ENCODE measurements at regions not wholly inside any gene's neighbourhood (a gene's known extent, or its start where the extent isn't known, plus 50 kb on each side); places are given as distances from the start of the nearest gene placed in this dataset.

DNA sequence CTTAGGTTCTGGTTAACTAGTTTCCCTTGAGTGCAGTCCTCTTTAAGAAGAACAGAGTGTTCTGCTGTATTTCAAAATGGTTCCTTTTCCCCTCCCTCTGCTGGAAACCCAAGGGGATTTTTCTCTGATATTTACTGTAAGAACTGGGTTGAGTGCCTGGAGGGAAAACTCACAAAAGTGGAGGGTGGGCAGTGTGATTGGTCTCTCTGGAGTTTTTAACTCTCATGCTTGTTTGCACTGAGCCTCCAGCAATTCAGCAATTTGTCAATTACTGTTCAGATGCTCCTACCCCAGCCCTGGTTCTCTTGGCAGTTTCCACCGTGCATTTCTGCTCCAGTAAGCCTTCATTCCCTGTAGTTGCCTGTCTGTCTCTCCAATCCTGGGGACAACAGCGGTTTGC, 273.4 kb upstream of the SORCS1 start:
- DNase-seq (ENCODE audit: low spot score) = no peak

DNA sequence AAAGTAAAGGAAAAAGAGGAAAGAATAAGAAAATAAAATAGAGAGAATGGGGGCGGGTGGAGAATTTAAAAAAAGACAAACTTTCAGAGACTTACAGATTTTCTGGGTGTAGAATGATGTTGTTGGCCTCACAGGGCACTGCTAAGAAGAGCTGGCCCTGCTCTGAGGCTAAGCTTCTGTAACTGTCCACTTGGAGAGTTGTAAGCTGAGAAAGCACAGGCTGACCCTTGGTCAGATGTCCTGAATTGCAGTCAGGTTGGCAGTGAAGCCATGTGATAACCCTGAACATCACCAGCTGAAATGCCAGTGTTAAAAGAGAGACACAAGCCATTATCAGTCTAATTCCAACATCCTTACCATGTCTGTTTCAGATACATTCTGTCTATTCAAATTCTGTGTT, 272.1 kb upstream of the SORCS1 start:
- no peak for DNase-seq (ENCODE audit: low spot score)

DNA sequence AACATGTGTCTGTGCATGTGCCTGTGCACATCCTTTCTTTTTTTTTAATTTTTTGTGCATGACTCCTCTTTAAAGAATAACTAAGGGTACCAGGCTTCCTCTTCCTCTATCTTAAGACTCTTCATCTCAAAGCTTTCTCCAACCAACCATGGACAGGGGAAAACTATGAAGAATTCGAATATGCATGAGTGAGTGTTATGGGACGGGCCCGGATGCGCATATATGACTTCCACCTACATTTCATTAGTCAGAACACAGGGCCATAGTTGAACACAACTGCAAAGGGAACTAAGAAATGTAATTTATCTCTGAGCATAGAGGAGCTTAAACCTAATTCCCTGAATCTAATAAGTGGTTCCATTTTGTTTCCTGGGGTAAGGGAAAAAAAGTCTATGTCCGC, 270.3 kb upstream of the SORCS1 start:
- DNase-seq (ENCODE audit: low spot score) = no peak

DNA sequence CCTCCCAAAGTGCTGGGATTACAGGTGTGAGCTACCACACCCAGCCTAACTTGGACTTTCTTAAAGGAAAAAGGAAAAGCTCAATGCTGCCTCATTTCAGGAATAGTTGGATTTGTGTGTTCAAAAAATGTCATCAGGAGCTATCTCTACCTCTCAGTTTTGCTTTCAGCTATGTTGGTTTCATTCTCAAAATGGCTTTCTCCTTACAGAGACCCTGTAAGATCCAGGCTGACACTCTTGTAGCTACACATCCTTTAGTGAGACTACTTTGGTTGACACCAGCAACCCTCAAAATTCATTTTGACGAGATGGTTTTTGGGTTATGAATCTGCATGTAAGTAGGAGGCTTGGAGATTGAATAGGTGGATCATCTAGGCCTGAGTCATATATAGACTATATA, 269.7 kb upstream of the SORCS1 start:
- DNase-seq (ENCODE audit: low spot score) = no peak

DNA sequence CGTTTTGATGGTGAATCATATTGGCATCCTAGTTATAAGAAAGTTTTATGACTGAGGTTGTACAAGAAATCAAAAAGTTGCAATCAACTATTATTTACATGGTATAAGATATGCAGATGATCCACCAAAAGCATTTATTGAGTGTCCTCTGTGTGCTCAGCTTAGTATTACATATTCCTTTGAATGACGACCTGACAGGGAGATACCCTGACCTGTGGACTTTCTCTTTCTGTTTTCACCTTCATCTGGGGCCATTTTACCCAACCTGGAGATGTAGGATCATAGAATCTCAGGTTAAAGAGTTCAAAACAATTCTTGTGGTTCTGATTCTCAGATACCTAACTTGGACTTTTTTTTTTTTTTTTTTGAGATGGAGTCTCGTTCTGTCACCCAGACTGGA, 269.1 kb upstream of the SORCS1 start:
- DNase-seq (ENCODE audit: low spot score) = no peak

DNA sequence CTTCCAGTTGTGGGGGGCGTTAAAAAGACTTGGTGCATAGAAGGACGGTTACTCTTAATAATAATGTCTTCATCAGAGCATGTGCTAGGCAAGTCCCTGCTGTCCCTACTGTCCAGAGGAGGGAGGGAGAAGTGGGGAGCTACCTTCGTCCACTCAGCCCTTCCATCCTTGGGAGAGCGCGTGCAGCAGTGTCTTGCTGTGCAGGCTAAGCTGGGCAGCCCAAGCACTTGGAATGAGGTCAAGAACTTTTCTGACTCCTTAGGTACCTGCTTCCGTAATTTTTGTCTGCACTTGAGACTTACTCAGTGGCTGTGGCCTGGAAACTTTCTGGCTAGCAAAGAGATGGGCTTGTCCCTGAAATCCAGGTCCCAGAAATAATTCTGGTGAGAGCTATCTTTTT, 265.9 kb upstream of the SORCS1 start:
- DNase-seq (ENCODE audit: low spot score) = no peak

DNA sequence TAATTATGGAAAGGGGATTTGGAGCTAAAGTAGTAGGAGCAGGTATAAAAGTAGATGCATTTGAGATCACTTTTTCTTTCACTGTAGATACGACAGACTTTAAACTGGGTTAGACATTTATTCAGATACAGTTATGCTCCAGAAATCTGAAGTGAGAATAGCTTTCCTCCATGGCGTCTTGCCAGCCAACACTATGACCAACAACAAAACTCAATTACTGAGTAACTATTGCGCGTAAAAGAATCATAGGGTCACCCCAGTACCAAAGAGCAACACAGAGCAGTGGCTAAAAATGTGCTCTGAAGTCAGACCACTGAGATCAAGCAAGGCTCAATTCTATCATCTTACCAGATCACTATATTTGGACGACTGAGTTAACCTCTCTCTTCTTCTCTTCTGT, 262.5 kb upstream of the SORCS1 start:
- no peak for DNase-seq (ENCODE audit: low spot score)

DNA sequence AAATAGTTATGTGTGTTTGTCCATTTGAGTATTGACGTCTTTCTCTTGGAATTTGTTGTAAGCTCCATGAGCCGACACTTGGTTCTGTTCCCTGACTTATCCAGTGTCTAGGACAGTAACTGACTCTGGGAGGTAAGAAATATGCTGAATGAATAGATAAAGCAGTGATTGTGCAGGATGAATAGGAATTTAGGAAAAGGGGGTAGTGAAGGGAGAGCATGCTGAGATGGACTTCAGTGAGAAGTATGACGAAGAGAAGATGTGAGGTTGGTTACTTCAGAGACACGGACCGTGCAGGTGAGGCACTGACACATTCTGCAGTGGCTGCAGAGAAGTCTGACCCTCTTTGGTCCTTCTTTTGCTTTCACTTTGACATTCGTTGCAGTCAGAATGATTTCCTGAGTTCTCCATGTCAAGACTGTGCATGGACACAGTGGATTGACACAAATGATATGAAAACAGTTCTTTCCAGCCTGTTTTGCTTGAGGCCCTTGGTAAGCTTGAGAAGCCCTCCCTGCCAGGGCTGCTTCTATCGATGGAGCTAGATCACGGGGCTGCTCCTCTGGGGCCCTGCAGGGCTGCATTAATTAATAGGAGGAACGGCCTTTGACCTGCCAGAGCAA, 261.5 kb upstream of the SORCS1 start:
- DNase-seq (ENCODE audit: low spot score) = no peak

DNA sequence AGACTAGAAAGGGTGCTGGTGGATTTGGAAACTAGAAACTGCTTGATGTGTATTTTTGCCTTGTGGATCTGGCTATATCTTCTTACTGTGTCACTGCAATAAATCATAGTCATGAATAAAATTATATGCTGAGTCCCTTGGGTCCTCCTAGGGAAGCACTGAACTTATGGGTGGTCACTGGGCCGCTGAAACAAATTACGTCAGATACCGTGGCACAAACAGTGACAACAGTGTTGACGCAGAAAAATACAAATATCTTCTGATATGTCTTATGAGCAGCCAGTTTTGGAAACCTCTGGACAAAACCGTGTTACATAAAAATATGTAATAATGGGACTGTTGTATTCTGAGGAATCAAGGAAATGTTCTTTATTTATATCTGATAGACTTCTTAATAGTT, 260.1 kb upstream of the SORCS1 start:
- no peak for DNase-seq (ENCODE audit: low spot score)

DNA sequence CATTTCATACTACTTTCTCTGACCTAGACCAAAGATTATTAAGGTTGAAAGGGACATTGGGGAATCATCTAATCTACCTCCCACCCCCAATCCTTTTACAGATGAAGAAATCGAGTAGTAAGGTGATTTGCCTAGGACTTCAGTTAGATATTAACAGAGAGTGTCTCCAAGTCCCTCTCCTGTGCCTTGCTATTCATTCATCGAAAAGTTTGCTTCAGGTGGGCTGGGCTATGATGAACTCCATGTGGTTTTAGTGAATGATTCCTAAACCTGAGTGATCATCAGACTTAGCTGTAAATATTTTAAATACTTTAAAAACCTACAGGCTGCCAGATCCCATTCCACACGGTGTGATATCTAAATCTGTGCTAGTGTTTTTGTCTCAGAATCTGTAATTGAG, 259.4 kb upstream of the SORCS1 start:
- DNase-seq (ENCODE audit: low spot score) = no peak

DNA sequence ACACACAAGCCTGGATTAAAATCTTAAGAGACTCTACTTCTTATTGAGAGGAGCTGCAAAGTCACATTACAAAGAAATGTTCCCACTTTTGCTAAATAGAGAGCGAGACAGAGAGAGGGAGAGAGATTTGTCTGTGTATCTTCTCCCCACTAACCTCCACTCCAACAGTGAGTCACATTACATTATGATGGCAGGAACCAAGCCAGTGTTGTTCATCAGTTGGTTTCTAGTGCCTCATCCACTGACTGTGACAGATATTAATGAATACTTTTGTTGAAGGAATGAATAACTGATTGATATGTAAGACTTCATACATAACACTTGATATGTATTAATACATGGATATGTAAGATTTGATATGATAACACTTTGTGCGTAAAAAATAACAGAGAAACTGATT, 258.2 kb upstream of the SORCS1 start:
- DNase-seq (ENCODE audit: low spot score) = no peak

DNA sequence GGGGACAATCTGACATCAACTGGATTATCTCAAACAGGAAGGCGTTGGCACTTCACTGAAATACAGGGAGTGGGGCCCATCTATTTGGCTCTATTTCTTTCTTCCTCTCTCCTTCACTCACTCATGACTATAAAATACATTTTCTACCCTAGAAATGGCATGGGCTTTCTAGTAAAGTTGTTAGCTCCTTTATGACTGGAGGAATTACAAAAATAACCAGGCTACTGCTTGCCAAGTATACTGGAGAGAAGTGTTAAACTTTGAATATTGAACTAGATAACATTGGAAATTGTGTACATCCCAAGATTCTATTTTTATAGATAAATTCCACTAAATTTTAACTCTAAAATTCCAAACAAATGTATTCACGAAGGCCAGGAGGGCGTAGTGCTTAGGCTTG, 255.7 kb upstream of the SORCS1 start:
- DNase-seq (ENCODE audit: low spot score) = no peak

DNA sequence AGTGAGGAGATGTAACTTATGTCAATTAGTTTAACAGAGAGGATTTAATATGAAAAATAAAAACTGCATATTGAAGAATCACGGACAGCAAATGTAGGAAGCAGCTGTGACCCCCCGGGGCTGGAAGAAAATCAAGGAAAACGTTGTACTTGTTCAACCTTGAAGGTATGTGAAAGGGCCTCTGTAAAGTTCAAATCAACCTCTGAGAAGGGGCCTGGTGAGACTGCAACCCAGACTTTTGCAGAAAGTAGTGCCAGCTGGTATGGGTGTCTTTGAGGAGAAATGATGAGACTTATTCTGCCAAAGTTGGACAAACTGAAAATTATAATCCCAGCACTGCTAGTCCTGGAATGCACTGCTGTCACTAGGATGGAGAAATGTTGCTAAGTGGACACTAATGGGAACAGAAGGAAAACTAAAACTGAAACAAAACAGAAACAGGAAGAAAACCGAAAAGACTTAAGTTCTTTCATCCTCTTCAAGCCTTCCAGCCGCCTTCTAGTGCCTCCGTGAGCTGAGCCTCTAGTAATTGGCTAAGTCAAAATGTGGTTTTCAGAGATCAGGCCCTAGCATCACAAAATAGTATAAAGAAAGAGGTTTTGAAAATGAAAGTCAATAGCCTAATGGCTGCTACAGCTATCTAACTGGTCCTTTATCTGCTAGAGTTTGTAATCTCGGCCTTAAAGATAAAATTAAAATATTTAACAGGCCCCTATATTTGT, 253.7 kb upstream of the SORCS1 start:
- no peak for DNase-seq (ENCODE audit: low spot score)

DNA sequence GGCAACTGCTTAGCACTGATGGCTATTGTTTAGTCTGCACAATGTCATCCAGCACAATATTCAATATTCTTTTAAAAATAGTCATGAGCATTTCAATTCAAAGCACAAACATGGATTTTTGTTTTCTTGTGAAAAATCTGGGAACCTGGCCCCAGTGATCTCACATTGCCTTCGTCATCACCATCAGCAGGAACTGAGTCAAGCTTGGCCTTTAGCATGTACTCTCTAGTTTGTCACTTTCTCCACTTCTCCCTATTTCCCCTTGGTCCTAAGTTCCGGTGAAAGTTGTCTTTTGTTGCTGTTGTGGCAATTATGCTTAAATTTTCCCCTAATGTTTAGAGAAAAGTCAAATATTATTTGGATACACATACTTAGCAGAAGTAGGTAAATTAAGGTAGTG, 252.9 kb upstream of the SORCS1 start:
- DNase-seq (ENCODE audit: low spot score) = no peak

DNA sequence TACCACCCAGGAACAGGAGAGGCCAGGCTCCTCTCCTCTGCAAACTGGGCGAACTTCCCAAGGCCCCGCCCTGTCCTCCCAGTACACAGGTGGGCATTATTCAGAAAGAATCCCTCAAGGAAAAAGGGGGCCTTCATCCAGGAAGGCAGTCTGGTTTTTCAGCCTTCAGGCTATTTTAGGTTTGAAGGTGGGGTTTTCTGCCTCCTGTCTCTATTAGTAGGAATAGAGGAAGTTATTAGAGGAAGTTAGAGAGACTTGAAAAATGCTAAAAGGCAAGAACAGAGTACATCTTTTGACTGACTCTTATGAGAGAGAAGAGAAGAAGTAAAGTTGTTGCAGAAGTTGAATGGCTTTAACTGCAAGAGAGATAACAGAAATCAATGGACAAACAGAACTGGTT, 250.9 kb upstream of the SORCS1 start:
- no peak for DNase-seq (ENCODE audit: low spot score)

DNA sequence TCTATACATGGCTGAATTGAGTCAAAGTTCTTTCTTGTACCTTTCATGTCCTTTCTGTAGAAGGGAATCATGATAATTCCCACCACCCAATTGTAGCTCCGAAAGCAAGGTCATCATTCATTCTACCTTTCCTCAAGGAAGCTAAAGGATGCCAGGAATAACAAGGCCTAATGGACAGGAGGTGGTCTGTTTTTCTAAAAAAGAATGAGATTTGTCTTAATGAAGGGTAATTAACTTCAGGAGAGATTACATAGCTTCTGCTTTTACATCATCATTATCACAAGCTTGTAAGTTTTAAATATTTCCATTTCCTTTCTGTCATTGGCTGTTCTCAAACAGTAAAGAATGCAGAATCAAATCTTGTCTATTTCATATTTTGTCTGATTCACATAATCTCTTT, 249.5 kb upstream of the SORCS1 start:
- no peak for DNase-seq (ENCODE audit: low spot score)

DNA sequence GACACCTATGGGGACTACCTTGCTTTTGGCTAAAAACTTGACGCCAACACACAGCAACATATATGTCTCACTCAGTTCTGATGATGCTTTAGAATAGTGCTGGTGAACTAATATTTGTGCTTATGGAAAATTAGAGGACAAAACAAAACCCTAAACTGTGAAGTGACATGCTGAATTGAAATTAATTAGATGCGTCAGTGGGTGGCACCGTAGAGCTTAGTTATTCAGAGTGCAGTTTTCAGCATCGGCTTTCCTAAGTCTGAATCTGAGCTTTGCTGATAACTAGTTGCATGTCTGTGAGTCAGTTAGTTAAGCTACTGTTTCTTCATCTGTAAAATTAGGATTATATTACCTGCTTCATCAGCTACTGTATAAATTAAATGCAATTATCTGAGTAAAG, 245.0 kb upstream of the SORCS1 start:
- no peak for DNase-seq (ENCODE audit: low spot score)

DNA sequence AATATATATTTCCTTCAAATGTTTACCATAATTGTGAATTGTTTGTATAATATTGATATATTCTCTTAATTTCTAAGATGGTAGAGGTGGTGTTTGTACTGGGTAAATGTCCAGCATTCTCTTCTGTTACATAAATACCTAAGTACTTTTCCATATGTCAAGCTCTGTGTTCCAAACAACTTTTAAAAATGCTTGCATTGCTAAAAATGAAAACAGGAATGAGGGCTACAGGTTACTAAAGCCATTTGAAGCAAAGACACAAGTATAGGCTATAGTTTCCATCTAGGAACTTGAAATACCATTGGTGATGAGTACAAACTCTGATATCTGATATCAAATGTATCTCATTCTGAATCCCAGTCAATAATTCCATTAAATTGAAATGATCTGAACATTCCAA, 233.6 kb upstream of the SORCS1 start:
- no peak for DNase-seq (ENCODE audit: low spot score)

DNA sequence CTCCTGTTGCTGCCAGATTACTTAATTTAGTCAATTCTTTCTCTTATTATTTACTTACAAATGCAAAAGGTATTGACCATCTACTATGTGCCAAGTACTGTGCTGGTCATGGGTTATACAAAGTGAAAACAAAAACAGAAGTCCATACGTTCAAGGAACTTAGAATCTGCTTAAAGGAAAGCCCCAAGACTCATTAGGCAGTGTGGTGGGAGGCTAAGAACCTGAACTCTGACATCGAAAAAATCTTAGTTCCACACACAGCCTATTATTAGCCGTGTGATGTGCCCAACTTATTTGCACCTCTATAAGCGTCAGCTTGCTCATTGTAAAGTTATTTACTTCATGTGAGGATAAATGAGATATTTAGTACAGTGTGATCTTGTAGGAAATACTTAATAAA, 227.4 kb upstream of the SORCS1 start:
- no peak for DNase-seq (ENCODE audit: low spot score)

DNA sequence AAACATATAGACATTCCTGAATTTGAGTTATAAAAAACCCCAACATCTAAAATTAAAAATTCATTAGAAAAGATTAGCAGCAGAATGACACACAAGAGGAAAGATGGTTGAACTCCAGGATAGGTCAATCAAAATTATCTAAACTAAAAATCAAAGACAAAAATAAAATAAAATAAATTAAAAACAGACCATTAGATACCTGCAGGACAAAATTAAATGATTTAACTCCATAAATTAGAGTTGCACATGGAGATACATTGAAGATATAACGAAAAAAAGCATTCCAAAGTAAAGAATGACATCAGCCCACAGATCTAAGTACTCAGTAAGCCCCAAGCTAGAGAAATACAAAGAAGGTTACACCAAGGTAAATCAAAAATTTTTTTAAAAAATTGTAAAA, 226.1 kb upstream of the SORCS1 start:
- DNase-seq (ENCODE audit: low spot score) = no peak

DNA sequence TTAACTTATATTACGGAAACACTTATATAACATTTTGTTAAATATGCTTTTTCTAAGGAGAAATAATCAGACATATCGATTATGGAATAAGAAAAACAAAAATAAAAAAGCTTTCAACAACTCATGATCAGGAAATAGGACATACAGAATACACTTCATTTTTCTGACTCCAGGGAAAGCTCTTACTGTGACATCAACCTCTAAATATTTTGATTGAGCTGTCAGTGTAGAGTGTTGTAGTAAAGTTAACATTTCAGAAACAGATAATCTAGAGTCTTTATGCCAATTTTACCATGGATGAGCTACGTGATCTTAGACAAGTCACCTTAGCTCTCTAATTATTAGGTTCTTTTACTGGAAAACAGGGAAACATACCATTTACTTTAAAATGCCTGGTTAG, 218.9 kb upstream of the SORCS1 start:
- DNase-seq (ENCODE audit: low spot score) = no peak

DNA sequence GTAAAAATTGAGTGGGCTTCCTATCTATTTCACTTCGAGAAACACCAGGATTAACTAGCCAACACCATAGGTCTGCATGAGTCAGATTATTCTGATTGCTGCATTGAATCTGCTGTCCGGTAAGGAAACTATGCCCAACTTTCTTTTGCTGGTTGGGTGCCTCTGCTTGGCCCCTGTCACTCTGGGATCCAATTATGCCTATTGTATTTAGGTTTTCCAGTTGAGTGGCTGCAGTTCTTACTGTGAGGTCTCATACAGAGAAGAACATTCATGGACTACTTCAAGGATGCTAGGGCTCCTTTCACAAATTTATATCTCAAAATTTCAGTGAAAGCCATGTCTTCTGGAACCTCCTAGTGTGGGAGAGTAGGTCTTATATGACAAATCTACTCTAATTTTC, 215.1 kb upstream of the SORCS1 start:
- no peak for DNase-seq (ENCODE audit: low spot score)

DNA sequence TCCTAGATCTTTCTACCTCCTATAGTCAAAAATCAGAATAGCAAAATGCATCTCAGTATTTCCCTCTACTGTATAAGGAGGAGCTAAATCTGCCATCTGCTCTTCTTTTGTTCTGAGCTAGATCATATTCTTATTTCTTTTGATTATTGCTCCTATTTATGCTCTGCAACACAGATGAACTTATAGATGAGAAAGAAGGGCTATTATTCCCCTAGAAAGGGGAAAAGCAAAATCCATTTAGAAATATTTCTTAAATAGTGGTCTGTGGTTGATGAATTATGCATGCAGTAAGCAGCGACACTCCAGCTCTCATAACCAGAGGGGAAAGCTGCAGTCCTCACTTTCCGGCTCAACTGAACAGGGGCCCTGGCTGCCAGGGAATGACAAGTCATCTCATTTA, 207.3 kb upstream of the SORCS1 start:
- no peak for DNase-seq (ENCODE audit: low spot score)

DNA sequence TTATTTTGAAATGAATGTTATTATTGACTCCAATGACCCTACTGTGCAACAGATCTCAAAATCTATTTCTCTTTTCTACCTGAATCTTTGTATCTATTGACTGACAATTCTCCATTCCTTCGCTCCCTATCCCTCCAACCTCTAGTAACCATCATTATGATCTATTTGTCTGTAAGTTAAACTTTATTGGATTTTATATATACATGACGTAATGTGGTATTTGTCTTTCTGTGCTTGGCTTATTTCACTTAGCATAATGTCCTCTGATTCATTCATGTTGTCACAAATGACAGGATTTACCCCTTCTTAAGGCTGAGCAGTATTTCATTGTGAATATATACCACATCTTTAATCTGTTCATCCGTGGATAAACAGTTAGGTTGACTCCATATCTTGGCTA, 200.4 kb upstream of the SORCS1 start:
- DNase-seq (ENCODE audit: low spot score) = no peak

All from hematopoietic multipotent progenitor cell treated with erythropoietin and hydrocortisone succinate and interleukin-3 and kit ligand, for 15 days (in vitro differentiated cells).